ENCODE measurements at regions not wholly inside any gene's neighbourhood (a gene's known extent, or its start where the extent isn't known, plus 50 kb on each side); places are given as distances from the start of the nearest gene placed in this dataset.

DNA sequence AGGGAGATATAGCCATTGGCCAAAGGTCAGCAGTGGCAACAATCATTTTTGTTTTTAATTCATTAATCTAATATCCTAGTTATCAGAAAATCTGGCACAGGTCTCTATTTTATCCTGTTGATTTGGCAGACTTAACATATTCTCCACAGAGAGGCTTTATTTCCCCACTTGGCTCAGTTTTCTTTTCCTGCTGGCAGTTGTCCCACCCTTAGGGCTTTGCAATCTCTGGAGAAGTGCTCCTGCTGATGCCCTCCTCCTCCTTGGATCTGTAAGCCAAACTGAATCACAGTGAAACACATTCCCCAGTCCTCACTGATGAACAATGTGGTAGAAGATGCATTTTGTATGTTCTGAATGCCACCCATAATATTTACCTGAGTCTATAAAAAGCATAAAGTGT, 889.7 kb downstream of the PDHA2 start:
- DNase-seq (ENCODE audit: low read depth): no peak
- no peak overlapping the region for H3K4me3 ChIP-seq (ENCODE audit: low read length)
- TF ChIP-seq, protein P1, sequence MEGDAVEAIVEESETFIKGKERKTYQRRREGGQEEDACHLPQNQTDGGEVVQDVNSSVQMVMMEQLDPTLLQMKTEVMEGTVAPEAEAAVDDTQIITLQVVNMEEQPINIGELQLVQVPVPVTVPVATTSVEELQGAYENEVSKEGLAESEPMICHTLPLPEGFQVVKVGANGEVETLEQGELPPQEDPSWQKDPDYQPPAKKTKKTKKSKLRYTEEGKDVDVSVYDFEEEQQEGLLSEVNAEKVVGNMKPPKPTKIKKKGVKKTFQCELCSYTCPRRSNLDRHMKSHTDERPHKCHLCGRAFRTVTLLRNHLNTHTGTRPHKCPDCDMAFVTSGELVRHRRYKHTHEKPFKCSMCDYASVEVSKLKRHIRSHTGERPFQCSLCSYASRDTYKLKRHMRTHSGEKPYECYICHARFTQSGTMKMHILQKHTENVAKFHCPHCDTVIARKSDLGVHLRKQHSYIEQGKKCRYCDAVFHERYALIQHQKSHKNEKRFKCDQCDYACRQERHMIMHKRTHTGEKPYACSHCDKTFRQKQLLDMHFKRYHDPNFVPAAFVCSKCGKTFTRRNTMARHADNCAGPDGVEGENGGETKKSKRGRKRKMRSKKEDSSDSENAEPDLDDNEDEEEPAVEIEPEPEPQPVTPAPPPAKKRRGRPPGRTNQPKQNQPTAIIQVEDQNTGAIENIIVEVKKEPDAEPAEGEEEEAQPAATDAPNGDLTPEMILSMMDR (IDR thresholded peaks at IDR 0.05; ENCODE audit: insufficient read depth, low read depth, low read length, missing control alignments): no peak

DNA sequence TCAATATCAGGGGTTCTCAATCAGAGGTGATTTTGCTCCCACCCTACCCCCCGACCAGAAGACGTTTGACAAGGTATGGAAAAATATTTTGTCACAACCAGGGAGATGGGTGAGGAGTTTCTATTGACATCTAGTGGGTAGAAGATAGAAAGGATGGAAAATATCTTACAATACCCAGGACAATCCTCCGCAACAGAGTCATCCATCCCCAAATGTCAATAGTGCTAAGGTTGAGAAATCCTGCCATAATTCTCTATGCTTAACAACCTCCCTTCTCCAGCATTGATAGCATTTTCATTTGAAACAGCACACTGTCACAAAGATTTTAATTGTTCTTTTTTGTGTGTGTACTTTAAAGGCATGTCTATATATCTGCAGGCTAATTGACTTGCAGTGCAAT, 890.5 kb downstream of the PDHA2 start:
- H3K4me3 ChIP-seq (ENCODE audit: low read length): no peak overlapping the region
- DNase-seq (ENCODE audit: low read depth): no peak
- TF ChIP-seq, protein P1 (IDR thresholded peaks at IDR 0.05; ENCODE audit: insufficient read depth, low read depth, low read length, missing control alignments): no peak

DNA sequence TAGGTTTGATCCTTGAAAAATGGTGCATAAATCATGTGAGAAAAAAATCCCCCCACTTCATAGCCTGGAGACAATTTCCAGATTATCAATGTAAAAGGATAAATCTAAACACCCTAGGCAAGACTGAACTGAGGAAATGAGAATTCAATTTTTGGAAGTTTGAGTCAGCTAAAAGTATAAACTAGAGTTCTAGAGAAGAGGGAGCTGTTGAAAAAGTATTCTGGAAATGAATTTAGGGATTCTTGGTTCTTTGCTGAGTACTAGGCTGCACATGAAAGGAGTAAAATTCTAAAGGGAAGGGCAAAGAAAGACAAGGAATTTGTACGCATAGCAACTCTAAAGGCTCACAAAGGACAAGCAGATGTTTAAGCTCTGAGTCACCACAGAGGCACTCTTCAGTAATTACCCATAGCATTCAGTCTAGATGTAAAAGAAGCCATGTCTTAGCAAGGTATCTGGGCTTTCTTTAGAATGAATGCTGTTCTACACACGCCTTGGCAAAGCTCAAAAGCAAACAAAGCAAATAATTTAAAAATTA, 896.5 kb downstream of the PDHA2 start:
- no peak overlapping the region for H3K4me3 ChIP-seq (ENCODE audit: low read length)
- TF ChIP-seq, protein P1 (IDR thresholded peaks at IDR 0.05; ENCODE audit: insufficient read depth, low read depth, low read length, missing control alignments): no peak
- DNase-seq (ENCODE audit: low read depth): peak; percentile 84

DNA sequence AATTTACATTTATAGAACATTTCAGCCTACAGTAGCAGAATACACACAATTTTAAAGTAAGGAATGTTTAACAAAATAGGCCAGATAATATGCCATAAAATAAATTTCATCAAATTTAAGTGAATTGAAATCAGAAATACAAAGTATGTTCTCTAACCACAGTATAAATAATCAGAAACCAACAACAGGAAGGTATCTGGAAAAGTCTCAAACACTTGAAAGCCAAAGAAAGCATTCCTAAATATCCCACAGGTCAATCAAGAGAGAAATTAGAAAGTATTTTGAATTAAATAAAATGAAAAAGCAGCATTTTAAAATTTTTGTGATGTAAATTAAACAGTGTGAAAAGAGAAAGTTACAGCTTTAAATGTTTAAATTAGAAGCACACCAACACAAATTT, 899.2 kb downstream of the PDHA2 start:
- no peak overlapping the region for H3K4me3 ChIP-seq (ENCODE audit: low read length)
- DNase-seq (ENCODE audit: low read depth): no peak
- TF ChIP-seq, protein P1 (IDR thresholded peaks at IDR 0.05; ENCODE audit: insufficient read depth, low read depth, low read length, missing control alignments): no peak

DNA sequence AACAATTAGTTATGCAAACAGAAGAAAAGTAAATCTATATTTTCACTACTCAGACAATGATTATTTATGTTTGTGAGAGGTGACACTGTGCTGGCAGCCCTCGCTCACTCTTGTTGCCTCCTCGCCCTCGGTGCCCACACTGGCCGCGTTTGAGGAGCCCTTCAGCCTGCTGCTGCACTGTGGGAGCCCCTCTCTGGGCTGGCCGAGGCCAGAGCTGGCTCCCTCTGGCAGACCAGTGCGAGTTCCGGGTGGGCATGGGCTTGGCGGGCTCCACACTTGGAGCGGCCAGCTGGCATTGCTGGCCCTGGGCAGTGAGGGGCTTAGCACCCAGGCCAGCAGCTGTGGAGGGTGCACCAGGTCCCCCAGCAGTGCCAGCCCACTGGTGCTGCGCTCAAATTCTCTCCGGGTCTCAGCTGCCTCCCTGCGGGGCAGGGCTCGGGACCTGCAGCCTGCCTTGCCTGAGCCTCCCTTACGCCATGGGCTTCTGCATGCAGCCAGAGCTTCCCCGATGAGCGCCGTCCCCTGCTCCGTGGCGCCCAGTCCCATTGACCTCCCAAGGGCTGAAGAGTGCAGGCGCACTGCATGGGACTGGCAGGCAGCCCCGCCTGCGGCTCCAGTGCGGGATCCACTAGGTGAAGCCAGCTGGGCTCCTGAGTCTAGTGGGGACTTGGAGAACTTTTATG, 902.6 kb downstream of the PDHA2 start:
- H3K4me3 ChIP-seq (ENCODE audit: low read length): no peak overlapping the region
- TF ChIP-seq, protein P1 (IDR thresholded peaks at IDR 0.05; ENCODE audit: insufficient read depth, low read depth, low read length, missing control alignments): no peak
- DNase-seq (ENCODE audit: low read depth): no peak

DNA sequence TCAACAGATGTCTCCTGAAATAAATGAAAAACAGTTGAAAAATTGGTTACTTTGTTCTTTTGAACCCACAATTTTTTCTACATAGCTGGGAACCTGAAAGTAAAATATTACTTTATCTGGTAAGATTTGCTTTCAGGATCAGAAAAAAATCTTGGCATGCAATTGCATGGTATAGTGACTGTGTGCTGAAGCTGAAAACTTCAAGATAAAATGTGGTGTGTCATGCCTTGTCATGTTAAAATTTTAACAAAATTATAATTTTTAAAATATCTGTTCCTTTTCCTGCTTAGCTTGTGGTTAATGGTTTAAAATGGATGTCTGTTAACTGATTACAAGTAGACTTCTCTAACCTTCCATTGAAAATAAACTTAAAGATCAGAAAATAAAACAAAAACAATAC, 904.8 kb downstream of the PDHA2 start:
- no peak overlapping the region for H3K4me3 ChIP-seq (ENCODE audit: low read length)
- TF ChIP-seq, protein P1 (IDR thresholded peaks at IDR 0.05; ENCODE audit: insufficient read depth, low read depth, low read length, missing control alignments): no peak
- DNase-seq (ENCODE audit: low read depth): no peak

DNA sequence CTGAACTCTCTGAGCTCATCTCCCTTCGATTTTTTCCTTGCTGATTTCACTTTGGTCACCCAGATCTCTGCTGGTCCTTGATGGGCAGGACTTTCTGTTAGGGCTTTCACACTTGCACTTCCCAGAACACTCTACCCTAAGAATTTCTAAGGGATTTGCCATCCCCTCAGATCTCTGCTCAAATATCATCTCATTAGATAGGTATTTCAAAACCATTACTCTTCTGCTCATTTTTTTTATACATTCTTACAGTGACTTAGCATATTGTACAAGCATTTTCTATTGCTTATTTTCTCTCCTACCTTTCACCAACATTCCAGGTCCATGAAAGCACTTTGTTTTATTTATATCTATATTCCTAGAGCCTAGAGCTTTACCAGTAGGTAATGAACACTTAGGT, 913.3 kb downstream of the PDHA2 start:
- TF ChIP-seq, protein P1 (IDR thresholded peaks at IDR 0.05; ENCODE audit: insufficient read depth, low read depth, low read length, missing control alignments): no peak

More for the DNA sequence above, 913.3 kb downstream of the PDHA2 start:
- DNase-seq (ENCODE audit: low read depth): no peak
- no peak overlapping the region for H3K4me3 ChIP-seq (ENCODE audit: low read length)

All from epithelial cell of esophagus (primary cell).